ENCODE measurements at regions not wholly inside any gene's neighbourhood (a gene's known extent, or its start where the extent isn't known, plus 50 kb on each side); places are given as distances from the start of the nearest gene placed in this dataset.
"Not testable (repeated sequence)": the region's sequence is repeated elsewhere in the genome, so short reads cannot be mapped to it uniquely, and the experiment has no call there.

DNA sequence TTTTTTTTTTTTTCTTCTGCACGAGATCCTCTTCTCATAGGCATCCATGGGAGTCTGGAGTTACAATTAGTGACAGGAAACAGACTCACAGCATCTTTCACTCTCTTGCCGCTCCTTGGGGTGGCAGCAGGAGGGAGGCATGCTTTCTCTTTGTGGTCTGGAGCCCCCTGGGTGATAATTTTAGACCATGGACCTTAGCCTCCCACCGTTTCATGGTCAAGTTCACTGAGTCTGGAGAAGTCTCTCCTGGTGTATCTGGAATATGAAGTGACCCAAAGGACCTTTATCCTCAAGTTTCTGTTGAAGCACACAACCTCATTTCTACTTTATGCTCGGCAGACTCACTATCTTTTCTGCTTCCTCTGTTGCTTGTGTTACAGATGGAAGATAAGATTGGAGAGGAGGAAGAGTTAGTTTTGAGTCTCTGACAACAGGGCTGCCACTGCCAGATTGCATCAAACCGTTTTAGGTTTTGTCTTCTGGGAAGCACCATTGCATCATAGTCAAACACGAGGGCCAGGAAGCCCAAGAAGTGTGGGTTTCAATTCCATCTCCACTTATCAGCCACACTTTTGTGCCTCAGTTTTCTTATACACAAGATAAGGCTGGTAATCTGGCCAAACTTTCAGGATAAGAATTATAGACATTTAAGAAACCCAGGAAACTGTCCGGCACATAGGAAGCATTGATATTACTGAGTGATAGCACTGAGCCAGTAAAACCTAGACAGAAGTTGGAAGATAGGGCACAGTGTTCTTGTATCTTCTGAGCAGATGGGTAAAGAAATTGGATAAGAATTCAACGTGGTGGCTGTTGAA, 62.3 kb downstream of the ADCYAP1 start:
- H3K4me3 ChIP-seq (ENCODE audit: low read depth in 2 of 2, low read length in 1 of 2): no peak overlapping the region
- H3K9ac ChIP-seq: no peak overlapping the region
- H3K36me3 ChIP-seq (replicated peaks in 1 of 2; ENCODE audit: control insufficient read depth in 1 of 2, insufficient read depth in 2 of 2, low read length in 1 of 2): no peaks in the 10 kb centered on the region
- no peak overlapping the region for H3K4me2 ChIP-seq
- DNase-seq: no peak
- WGBS (ENCODE audit: low lambda C conversion rate): 8% methylated on average over 8 of the region's 8 CpGs
- no peak overlapping the region for H2AFZ ChIP-seq (ENCODE audit: low read depth)
- no peaks in the 10 kb centered on the region for H3K9me2 ChIP-seq
- no peaks in the 10 kb centered on the region for H4K20me1 ChIP-seq (ENCODE audit: insufficient read depth)
- H3F3A ChIP-seq (replicated peaks; ENCODE audit: insufficient read depth): no peaks in the 10 kb centered on the region
- TF ChIP-seq FOXM1 (IDR thresholded peaks at IDR 0.05; ENCODE audit: low read depth) (no peak), MEF2A (IDR thresholded peaks at IDR 0.05; ENCODE audit: borderline replicate concordance, low read depth) (no peak), NRF1 (IDR thresholded peaks at IDR 0.05; ENCODE audit: low read depth, low read length) (no peak), YY1 (IDR thresholded peaks at IDR 0.05; ENCODE audit: low read depth) (no peak), NFIC (IDR thresholded peaks at IDR 0.05; ENCODE audit: borderline replicate concordance) (no peak), SMC3 (IDR thresholded peaks at IDR 0.05; ENCODE audit: low read depth, low read length) (no peak), SIN3A (IDR thresholded peaks at IDR 0.05; ENCODE audit: borderline replicate concordance, low read depth, low read length) (no peak), ELF1 (IDR thresholded peaks at IDR 0.05) (no peak)
- TF ChIP-seq, protein P1, sequence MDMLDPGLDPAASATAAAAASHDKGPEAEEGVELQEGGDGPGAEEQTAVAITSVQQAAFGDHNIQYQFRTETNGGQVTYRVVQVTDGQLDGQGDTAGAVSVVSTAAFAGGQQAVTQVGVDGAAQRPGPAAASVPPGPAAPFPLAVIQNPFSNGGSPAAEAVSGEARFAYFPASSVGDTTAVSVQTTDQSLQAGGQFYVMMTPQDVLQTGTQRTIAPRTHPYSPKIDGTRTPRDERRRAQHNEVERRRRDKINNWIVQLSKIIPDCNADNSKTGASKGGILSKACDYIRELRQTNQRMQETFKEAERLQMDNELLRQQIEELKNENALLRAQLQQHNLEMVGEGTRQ (IDR thresholded peaks at IDR 0.05; ENCODE audit: borderline replicate concordance, low read depth, low read length): no peak
- TF ChIP-seq, protein P2, sequence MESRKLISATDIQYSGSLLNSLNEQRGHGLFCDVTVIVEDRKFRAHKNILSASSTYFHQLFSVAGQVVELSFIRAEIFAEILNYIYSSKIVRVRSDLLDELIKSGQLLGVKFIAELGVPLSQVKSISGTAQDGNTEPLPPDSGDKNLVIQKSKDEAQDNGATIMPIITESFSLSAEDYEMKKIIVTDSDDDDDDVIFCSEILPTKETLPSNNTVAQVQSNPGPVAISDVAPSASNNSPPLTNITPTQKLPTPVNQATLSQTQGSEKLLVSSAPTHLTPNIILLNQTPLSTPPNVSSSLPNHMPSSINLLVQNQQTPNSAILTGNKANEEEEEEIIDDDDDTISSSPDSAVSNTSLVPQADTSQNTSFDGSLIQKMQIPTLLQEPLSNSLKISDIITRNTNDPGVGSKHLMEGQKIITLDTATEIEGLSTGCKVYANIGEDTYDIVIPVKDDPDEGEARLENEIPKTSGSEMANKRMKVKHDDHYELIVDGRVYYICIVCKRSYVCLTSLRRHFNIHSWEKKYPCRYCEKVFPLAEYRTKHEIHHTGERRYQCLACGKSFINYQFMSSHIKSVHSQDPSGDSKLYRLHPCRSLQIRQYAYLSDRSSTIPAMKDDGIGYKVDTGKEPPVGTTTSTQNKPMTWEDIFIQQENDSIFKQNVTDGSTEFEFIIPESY (IDR thresholded peaks at IDR 0.05; ENCODE audit: borderline replicate concordance, low read depth): no peak
- TF ChIP-seq, protein P3, sequence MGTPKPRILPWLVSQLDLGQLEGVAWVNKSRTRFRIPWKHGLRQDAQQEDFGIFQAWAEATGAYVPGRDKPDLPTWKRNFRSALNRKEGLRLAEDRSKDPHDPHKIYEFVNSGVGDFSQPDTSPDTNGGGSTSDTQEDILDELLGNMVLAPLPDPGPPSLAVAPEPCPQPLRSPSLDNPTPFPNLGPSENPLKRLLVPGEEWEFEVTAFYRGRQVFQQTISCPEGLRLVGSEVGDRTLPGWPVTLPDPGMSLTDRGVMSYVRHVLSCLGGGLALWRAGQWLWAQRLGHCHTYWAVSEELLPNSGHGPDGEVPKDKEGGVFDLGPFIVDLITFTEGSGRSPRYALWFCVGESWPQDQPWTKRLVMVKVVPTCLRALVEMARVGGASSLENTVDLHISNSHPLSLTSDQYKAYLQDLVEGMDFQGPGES (IDR thresholded peaks at IDR 0.05; ENCODE audit: low read depth, low read length): no peak
- CTCF ChIA-PET: interaction anchor here (1.1 kb wide), 1 partner anchor 103 kb away, joined by 3 read pairs; no protein-coding TSS in a partner anchor
- no peaks in the 10 kb centered on the region for H3K9me3 ChIP-seq
- H3K27me3 ChIP-seq (ENCODE audit: insufficient read depth): peaks cover 6% of the 10 kb centered on the region; the same call in 1 of the 2 replicates
- H3K27ac ChIP-seq (ENCODE audit: low read depth in 2 of 2, low read length in 1 of 2): no peak overlapping the region
- POLR2A ChIA-PET: no interaction called here
- H3K4me1 ChIP-seq (ENCODE audit: control insufficient read depth in 1 of 2, insufficient read depth in 2 of 2, low read depth in 1 of 2, low read length in 1 of 2): no peaks in the 10 kb centered on the region
- no peaks in the 10 kb centered on the region for H3K79me2 ChIP-seq (ENCODE audit: insufficient read depth)

DNA sequence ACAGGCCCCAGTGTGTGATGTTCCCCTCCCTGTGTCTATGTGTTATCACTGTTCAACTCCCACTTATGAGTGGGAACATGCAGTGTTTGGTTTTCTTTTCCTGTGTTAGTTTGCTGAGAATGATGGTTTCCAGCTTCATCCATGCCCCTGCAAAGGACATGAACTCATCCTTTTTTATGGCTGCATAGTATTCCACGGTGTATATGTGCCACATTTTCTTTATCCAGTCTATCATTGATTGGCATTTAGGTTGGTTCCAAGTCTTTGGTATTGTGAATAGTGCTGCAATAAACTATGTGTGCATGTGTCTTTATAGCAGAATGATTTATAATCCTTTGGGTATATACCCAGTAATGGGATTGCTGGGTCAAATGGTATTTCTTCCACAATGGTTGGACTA, 64.2 kb downstream of the ADCYAP1 start:
- H3K27ac ChIP-seq (ENCODE audit: low read depth in 2 of 2, low read length in 1 of 2); H3K27me3 ChIP-seq (ENCODE audit: insufficient read depth); H3K9me3 ChIP-seq; H3K4me1 ChIP-seq (ENCODE audit: control insufficient read depth in 1 of 2, insufficient read depth in 2 of 2, low read depth in 1 of 2, low read length in 1 of 2); DNase-seq; H3F3A ChIP-seq (replicated peaks; ENCODE audit: insufficient read depth); H3K79me2 ChIP-seq (ENCODE audit: insufficient read depth); POLR2A ChIA-PET; H2AFZ ChIP-seq (ENCODE audit: low read depth); H3K36me3 ChIP-seq (replicated peaks in 1 of 2; ENCODE audit: control insufficient read depth in 1 of 2, insufficient read depth in 2 of 2, low read length in 1 of 2); H4K20me1 ChIP-seq (ENCODE audit: insufficient read depth); H3K4me2 ChIP-seq; CTCF ChIA-PET; H3K4me3 ChIP-seq (ENCODE audit: low read depth in 2 of 2, low read length in 1 of 2); H3K9me2 ChIP-seq; H3K9ac ChIP-seq: not testable (repeated sequence)
- WGBS (ENCODE audit: low lambda C conversion rate): 0% methylated on average over 1 of the region's 1 CpG

DNA sequence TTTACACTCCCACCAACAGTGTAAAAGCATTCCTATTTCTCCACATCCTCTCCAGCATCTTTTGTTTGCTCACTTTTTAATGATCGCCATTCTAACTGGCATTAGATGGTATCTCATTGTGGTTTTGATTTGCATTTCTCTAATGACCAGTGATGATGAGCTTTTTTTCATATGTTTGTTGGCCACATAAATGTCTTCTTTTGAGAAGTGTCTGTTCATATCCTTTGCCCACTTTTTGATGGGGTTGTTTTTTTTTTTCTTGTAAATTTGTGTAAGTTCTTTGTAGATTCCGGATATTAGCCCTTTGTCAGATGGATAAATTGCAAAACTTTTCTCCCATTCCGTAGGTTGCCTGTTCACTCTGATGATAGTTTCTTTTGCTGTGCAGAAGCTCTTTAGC, 64.6 kb downstream of the ADCYAP1 start:
- DNase-seq; POLR2A ChIA-PET; H3K4me2 ChIP-seq; H3K9me2 ChIP-seq; H3K9ac ChIP-seq; H3K36me3 ChIP-seq (replicated peaks in 1 of 2; ENCODE audit: control insufficient read depth in 1 of 2, insufficient read depth in 2 of 2, low read length in 1 of 2); H3K4me1 ChIP-seq (ENCODE audit: control insufficient read depth in 1 of 2, insufficient read depth in 2 of 2, low read depth in 1 of 2, low read length in 1 of 2); H4K20me1 ChIP-seq (ENCODE audit: insufficient read depth); H2AFZ ChIP-seq (ENCODE audit: low read depth); H3K4me3 ChIP-seq (ENCODE audit: low read depth in 2 of 2, low read length in 1 of 2); H3K79me2 ChIP-seq (ENCODE audit: insufficient read depth); H3K27me3 ChIP-seq (ENCODE audit: insufficient read depth); H3K9me3 ChIP-seq; H3K27ac ChIP-seq (ENCODE audit: low read depth in 2 of 2, low read length in 1 of 2); H3F3A ChIP-seq (replicated peaks; ENCODE audit: insufficient read depth): not testable (repeated sequence)
- 35% methylated on average over 3 of the region's 3 CpGs for WGBS (ENCODE audit: low lambda C conversion rate)
- CTCF ChIA-PET: interaction anchor here (1.8 kb wide), 1 partner anchor 8 kb away, joined by 6 read pairs; no protein-coding TSS in a partner anchor

DNA sequence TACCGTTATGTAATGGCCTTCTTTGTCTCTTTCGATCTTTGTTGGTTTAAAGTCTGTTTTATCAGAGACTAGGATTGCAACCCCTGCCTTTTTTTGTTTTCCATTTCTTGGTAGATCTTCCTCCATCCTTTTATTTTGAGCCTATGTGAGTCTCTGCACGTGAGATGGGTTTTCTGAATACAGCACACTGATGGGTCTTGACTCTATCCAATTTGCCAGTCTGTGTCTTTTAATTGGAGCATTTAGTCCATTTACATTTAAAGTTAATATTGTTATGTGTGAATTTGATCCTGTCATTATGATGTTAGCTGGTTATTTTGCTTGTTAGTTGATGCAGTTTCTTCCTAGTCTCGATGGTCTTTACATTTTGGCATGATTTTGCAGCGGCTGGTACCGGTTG, 69.9 kb downstream of the ADCYAP1 start:
- H3K9ac ChIP-seq; H3K4me1 ChIP-seq (ENCODE audit: control insufficient read depth in 1 of 2, insufficient read depth in 2 of 2, low read depth in 1 of 2, low read length in 1 of 2); H2AFZ ChIP-seq (ENCODE audit: low read depth); H3K9me3 ChIP-seq; H4K20me1 ChIP-seq (ENCODE audit: insufficient read depth); H3K79me2 ChIP-seq (ENCODE audit: insufficient read depth); DNase-seq; H3K36me3 ChIP-seq (replicated peaks in 1 of 2; ENCODE audit: control insufficient read depth in 1 of 2, insufficient read depth in 2 of 2, low read length in 1 of 2); H3K4me2 ChIP-seq; H3K27ac ChIP-seq (ENCODE audit: low read depth in 2 of 2, low read length in 1 of 2); H3K4me3 ChIP-seq (ENCODE audit: low read depth in 2 of 2, low read length in 1 of 2); H3K27me3 ChIP-seq (ENCODE audit: insufficient read depth); CTCF ChIA-PET; H3F3A ChIP-seq (replicated peaks; ENCODE audit: insufficient read depth); H3K9me2 ChIP-seq; POLR2A ChIA-PET: not testable (repeated sequence)
- 7% methylated on average over 4 of the region's 6 CpGs for WGBS (ENCODE audit: low lambda C conversion rate)

Measured in SK-N-SH (cell line).